HG03469 (cell line): ENCODE measurements at regions not wholly inside any gene's neighbourhood (a gene's known extent, or its start where the extent isn't known, plus 50 kb on each side); places are given as distances from the start of the nearest gene placed in this dataset.

Source experiments
- ATAC-seq: cut with Tn5 transposase; IDR thresholded peaks from one replicate; pipeline ENCODE4 v1.9.1; 2021; ENCODE audit warnings: mild to moderate bottlenecking, moderate library complexity, moderate number of reproducible peaks; ENCODE audit not compliant: unreplicated experiment

GRCh38 chr6:77403424-77403823 lies 59.9 kb downstream of the HTR1B start:
- no peak for ATAC-seq

- no peak for ATAC-seq
Measured at GRCh38 chr6:77401231-77401630, 62.1 kb downstream of the HTR1B start.

GRCh38 chr6:77397561-77397960 lies 65.7 kb downstream of the HTR1B start:
- ATAC-seq = no peak

GRCh38 chr6:77389402-77389801 lies 73.9 kb downstream of the HTR1B start:
- no peak for ATAC-seq

GRCh38 chr6:77383026-77383425 lies 80.3 kb downstream of the HTR1B start:
- no peak for ATAC-seq

GRCh38 chr6:77373955-77374354 lies 89.3 kb downstream of the HTR1B start:
- ATAC-seq = no peak

- no peak for ATAC-seq
Measured at GRCh38 chr6:77371748-77372147, 91.5 kb downstream of the HTR1B start.

GRCh38 chr6:77368660-77369313 lies 94.5 kb downstream of the HTR1B start:
- no peak for ATAC-seq

GRCh38 chr6:77366798-77367197 lies 96.5 kb downstream of the HTR1B start:
- no peak for ATAC-seq

- ATAC-seq = no peak
Measured at GRCh38 chr6:77363702-77364101, 99.6 kb downstream of the HTR1B start.

GRCh38 chr6:77362055-77362454 lies 101.2 kb downstream of the HTR1B start:
- ATAC-seq = no peak

GRCh38 chr6:77361018-77361417 lies 102.3 kb downstream of the HTR1B start:
- no peak for ATAC-seq

GRCh38 chr6:77356821-77357220 lies 106.5 kb downstream of the HTR1B start:
- no peak for ATAC-seq

- ATAC-seq = no peak
Measured at GRCh38 chr6:77354581-77354980, 108.7 kb downstream of the HTR1B start.

GRCh38 chr6:77353129-77353528 lies 110.2 kb downstream of the HTR1B start:
- ATAC-seq = no peak

GRCh38 chr6:77341058-77341986 lies 122.0 kb downstream of the HTR1B start:
- ATAC-seq = no peak

GRCh38 chr6:77340331-77340730 lies 123.0 kb downstream of the HTR1B start:
- ATAC-seq = no peak

- ATAC-seq = no peak
Measured at GRCh38 chr6:77339926-77340325, 123.4 kb downstream of the HTR1B start.

GRCh38 chr6:77337392-77337791 lies 125.9 kb downstream of the HTR1B start:
- no peak for ATAC-seq

GRCh38 chr6:77334093-77334492 lies 129.2 kb downstream of the HTR1B start:
- no peak for ATAC-seq

- ATAC-seq = no peak
Measured at GRCh38 chr6:77332915-77333623, 130.2 kb downstream of the HTR1B start.

- ATAC-seq = no peak
Measured at GRCh38 chr6:77326711-77327110, 136.6 kb downstream of the HTR1B start.
